Ishikawa (cell line): ENCODE measurements at regions not wholly inside any gene's neighbourhood (a gene's known extent, or its start where the extent isn't known, plus 50 kb on each side); places are given as distances from the start of the nearest gene placed in this dataset.

Experiments
- CEBPB ChIP-seq: IDR thresholded peaks from 2 replicates; pipeline ENCODE4 v1.6.1; 2012
- EP300 ChIP-seq: IDR thresholded peaks from 2 replicates; pipeline ENCODE4 v1.6.1; 2012; ENCODE audit warnings: borderline replicate concordance
- MAX ChIP-seq: IDR thresholded peaks from 2 replicates; pipeline ENCODE4 v1.6.1; 2012
- NFIC ChIP-seq: IDR thresholded peaks from 2 replicates; pipeline ENCODE4 v1.6.1; 2012
- TAF1 ChIP-seq: IDR thresholded peaks from 2 replicates; pipeline ENCODE4 v1.6.1; 2012; ENCODE audit warnings: low read depth, mild to moderate bottlenecking

DNA sequence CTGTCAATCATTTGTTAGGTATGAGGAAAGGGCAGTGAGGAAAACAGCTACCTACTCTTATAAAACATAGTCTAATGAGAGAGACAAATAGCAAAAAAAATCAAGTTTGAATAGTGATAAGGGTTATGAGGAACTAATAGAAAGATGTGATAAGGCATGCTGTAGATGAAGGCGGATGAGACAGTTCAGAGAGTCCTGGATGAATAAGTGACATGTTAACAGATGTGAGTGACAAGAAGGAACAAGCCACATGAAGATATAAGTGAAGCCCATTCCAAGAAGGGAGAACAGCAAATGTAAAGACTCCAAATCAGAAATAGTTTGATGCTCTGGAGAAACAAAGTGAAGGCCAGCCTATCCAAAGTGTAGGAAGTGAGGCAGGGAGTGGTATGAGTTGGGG, 154.1 kb upstream of the SYT10 start:
- TF ChIP-seq MAX (no peak), EP300 (no peak), NFIC (no peak), TAF1 (no peak), CEBPB (no peak)
